HG03045 (cell line): ENCODE measurements at regions not wholly inside any gene's neighbourhood (a gene's known extent, or its start where the extent isn't known, plus 50 kb on each side); places are given as distances from the start of the nearest gene placed in this dataset.
"Not testable (repeated sequence)": the region's sequence is repeated elsewhere in the genome, so short reads cannot be mapped to it uniquely, and the experiment has no call there.

Experiments used
- ATAC-seq: cut with Tn5 transposase; IDR thresholded peaks from one replicate; pipeline ENCODE4 v1.9.1; 2021; ENCODE audit warnings: mild to moderate bottlenecking, moderate library complexity; ENCODE audit not compliant: unreplicated experiment

- ATAC-seq: no peak
Observed at GRCh38 chr10:8412541-8412940, 358.1 kb downstream of the GATA3 start.

GRCh38 chr10:8415029-8415428, 360.5 kb downstream of the GATA3 start:
- not testable (repeated sequence) for ATAC-seq

- no peak for ATAC-seq
Observed at GRCh38 chr10:8416192-8416701, 361.8 kb downstream of the GATA3 start.

- ATAC-seq: no peak
Observed at GRCh38 chr10:8416760-8417159, 362.3 kb downstream of the GATA3 start.

- ATAC-seq: no peak
Observed at GRCh38 chr10:8417631-8418030, 363.1 kb downstream of the GATA3 start.

GRCh38 chr10:8418631-8419030, 364.1 kb downstream of the GATA3 start:
- no peak for ATAC-seq

- ATAC-seq: no peak
Observed at GRCh38 chr10:8420182-8420581, 365.7 kb downstream of the GATA3 start.

GRCh38 chr10:8424555-8425211, 370.2 kb downstream of the GATA3 start:
- no peak for ATAC-seq

- no peak for ATAC-seq
Observed at GRCh38 chr10:8428654-8429053, 374.2 kb downstream of the GATA3 start.

- no peak for ATAC-seq
Observed at GRCh38 chr10:8430321-8430720, 375.8 kb downstream of the GATA3 start.

- ATAC-seq: no peak
Observed at GRCh38 chr10:8431511-8431910, 377.0 kb downstream of the GATA3 start.

GRCh38 chr10:8435186-8436055, 380.9 kb downstream of the GATA3 start:
- ATAC-seq: no peak

GRCh38 chr10:8437896-8438295, 383.4 kb downstream of the GATA3 start:
- ATAC-seq: no peak

GRCh38 chr10:8438603-8439002, 384.1 kb downstream of the GATA3 start:
- ATAC-seq: no peak

GRCh38 chr10:8439040-8439439, 384.6 kb downstream of the GATA3 start:
- no peak for ATAC-seq

GRCh38 chr10:8444630-8445029, 390.1 kb downstream of the GATA3 start:
- ATAC-seq: no peak

- ATAC-seq: no peak
Observed at GRCh38 chr10:8445353-8445752, 390.9 kb downstream of the GATA3 start.

- no peak for ATAC-seq
Observed at GRCh38 chr10:8449909-8450308, 395.4 kb downstream of the GATA3 start.

- ATAC-seq: no peak
Observed at GRCh38 chr10:8453587-8453986, 399.1 kb downstream of the GATA3 start.

- no peak for ATAC-seq
Observed at GRCh38 chr10:8454357-8454756, 399.9 kb downstream of the GATA3 start.

- no peak for ATAC-seq
Observed at GRCh38 chr10:8455181-8455580, 400.7 kb downstream of the GATA3 start.

GRCh38 chr10:8456386-8456785, 401.9 kb downstream of the GATA3 start:
- ATAC-seq: no peak
